Parathyroid adenoma (tissue), 2 donors: ENCODE measurements at regions not wholly inside any gene's neighbourhood (a gene's known extent, or its start where the extent isn't known, plus 50 kb on each side); places are given as distances from the start of the nearest gene placed in this dataset.

ENCODE experiments used
- H2AFZ ChIP-seq: fragments of 300-600 bp; sonication (generic); one replicate; pipeline ENCODE4 v1.7.0; 2017; ENCODE audit warnings: antibody characterized with exemption, mild to moderate bottlenecking
- H3K27ac ChIP-seq: fragments of 300-600 bp; sonication (generic); one replicate; pipeline ENCODE4 v1.7.0; 2017
- H3K27me3 ChIP-seq: fragments of 300-600 bp; sonication (generic); one replicate; pipeline ENCODE4 v1.7.0; 2017; ENCODE audit warnings: low read length; ENCODE audit not compliant: control insufficient read depth, insufficient read depth
- H3K36me3 ChIP-seq: fragments of 300-600 bp; sonication (generic); one replicate; pipeline ENCODE4 v1.7.0; 2017; ENCODE audit warnings: low read length; ENCODE audit not compliant: control insufficient read depth, insufficient read depth
- H3K4me1 ChIP-seq: fragments of 300-600 bp; sonication (generic); one replicate; pipeline ENCODE4 v1.7.0; 2017; ENCODE audit warnings: control low read depth
- H3K4me2 ChIP-seq: fragments of 300-600 bp; sonication (generic); one replicate; pipeline ENCODE4 v1.7.0; 2017; ENCODE audit warnings: low read length
- H3K4me3 ChIP-seq: fragments of 300-600 bp; sonication (generic); one replicate; pipeline ENCODE4 v1.7.0; 2017; ENCODE audit warnings: low read depth, low read length
- H3K79me2 ChIP-seq: fragments of 300-600 bp; sonication (generic); one replicate; pipeline ENCODE4 v1.7.0; 2017; ENCODE audit warnings: control low read depth
- H3K9ac ChIP-seq: fragments of 300-600 bp; sonication (generic); one replicate; pipeline ENCODE4 v1.7.0; 2017; ENCODE audit warnings: mild to moderate bottlenecking
- H3K9me3 ChIP-seq: fragments of 300-600 bp; sonication (generic); one replicate; pipeline ENCODE4 v1.7.0; 2017; ENCODE audit warnings: low read length; ENCODE audit not compliant: control insufficient read depth
- TF ChIP-seq, protein P1 (sequence below): fragments of 300-600 bp; sonication (generic); IDR thresholded peaks from one replicate; pipeline ENCODE4 v1.7.0; 2017; ENCODE audit warnings: antibody characterized with exemption, mild to moderate bottlenecking
- donor health status: primary hyperparathyroidism.

GRCh38 chr3:78015856-78016255, 976.0 kb downstream of the ROBO2 start:
- no peaks in the 10 kb centered on the region for H3K4me1 ChIP-seq
- H3K36me3 ChIP-seq = no peaks in the 10 kb centered on the region
- no peaks in the 10 kb centered on the region for H3K27me3 ChIP-seq
- no peak overlapping the region for H3K4me2 ChIP-seq
- H3K79me2 ChIP-seq = no peaks in the 10 kb centered on the region
- H3K9ac ChIP-seq = no peak overlapping the region
- H3K9me3 ChIP-seq = no peaks in the 10 kb centered on the region
- H3K27ac ChIP-seq = no peak overlapping the region
- H2AFZ ChIP-seq = no peak overlapping the region
- no peak overlapping the region for H3K4me3 ChIP-seq
- TF ChIP-seq, protein P1, sequence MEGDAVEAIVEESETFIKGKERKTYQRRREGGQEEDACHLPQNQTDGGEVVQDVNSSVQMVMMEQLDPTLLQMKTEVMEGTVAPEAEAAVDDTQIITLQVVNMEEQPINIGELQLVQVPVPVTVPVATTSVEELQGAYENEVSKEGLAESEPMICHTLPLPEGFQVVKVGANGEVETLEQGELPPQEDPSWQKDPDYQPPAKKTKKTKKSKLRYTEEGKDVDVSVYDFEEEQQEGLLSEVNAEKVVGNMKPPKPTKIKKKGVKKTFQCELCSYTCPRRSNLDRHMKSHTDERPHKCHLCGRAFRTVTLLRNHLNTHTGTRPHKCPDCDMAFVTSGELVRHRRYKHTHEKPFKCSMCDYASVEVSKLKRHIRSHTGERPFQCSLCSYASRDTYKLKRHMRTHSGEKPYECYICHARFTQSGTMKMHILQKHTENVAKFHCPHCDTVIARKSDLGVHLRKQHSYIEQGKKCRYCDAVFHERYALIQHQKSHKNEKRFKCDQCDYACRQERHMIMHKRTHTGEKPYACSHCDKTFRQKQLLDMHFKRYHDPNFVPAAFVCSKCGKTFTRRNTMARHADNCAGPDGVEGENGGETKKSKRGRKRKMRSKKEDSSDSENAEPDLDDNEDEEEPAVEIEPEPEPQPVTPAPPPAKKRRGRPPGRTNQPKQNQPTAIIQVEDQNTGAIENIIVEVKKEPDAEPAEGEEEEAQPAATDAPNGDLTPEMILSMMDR = no peak

- H3K27me3 ChIP-seq = no peaks in the 10 kb centered on the region
- H3K9me3 ChIP-seq = no peaks in the 10 kb centered on the region
- no peaks in the 10 kb centered on the region for H3K4me1 ChIP-seq
- H3K4me2 ChIP-seq = no peak overlapping the region
- H2AFZ ChIP-seq = no peak overlapping the region
- no peak overlapping the region for H3K4me3 ChIP-seq
- no peak overlapping the region for H3K27ac ChIP-seq
- TF ChIP-seq, protein P1 = no peak
- H3K9ac ChIP-seq = no peak overlapping the region
- H3K36me3 ChIP-seq = no peaks in the 10 kb centered on the region
- no peaks in the 10 kb centered on the region for H3K79me2 ChIP-seq
These were observed 981.8 kb downstream of the ROBO2 start for GRCh38 chr3:78021710-78022109.

- Histone ChIP-seq H3K9me3 (no peaks in the 10 kb centered on the region), H3K27me3 (no peaks in the 10 kb centered on the region), H3K79me2 (no peaks in the 10 kb centered on the region), H3K36me3 (no peaks in the 10 kb centered on the region), H2AFZ (no peak overlapping the region), H3K9ac (no peak overlapping the region), H3K4me3 (no peak overlapping the region), H3K4me1 (no peaks in the 10 kb centered on the region), H3K27ac (no peak overlapping the region), H3K4me2 (no peak overlapping the region)
- TF ChIP-seq, protein P1 = no peak
These were observed 982.3 kb downstream of the ROBO2 start for GRCh38 chr3:78022232-78022631.

DNA sequence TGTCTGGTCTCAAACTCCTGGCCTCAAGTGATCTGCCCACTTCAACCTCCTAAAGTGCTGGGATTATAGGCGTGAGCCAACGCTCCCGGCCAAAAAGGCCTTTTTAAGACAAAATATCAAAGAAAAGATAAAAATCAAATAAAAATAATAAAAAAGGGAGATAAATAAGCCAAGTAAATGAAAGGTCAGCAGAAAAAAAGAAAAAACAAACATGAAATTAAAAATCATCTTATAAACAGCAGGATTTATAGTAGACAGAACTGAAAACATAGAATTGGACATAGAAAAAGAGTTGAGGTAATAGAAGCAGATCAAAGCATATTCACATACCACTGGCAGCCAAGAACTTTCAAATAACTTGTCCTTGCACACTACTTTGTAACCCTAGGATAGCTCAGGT, 983.4 kb downstream of the ROBO2 start:
- no peak overlapping the region for H3K27ac ChIP-seq
- no peaks in the 10 kb centered on the region for H3K4me1 ChIP-seq
- no peaks in the 10 kb centered on the region for H3K36me3 ChIP-seq
- no peak overlapping the region for H3K9ac ChIP-seq
- H3K4me2 ChIP-seq = no peak overlapping the region
- H3K9me3 ChIP-seq = no peaks in the 10 kb centered on the region
- TF ChIP-seq, protein P1 = no peak
- H3K79me2 ChIP-seq = no peaks in the 10 kb centered on the region
- no peak overlapping the region for H3K4me3 ChIP-seq
- no peaks in the 10 kb centered on the region for H3K27me3 ChIP-seq
- H2AFZ ChIP-seq = no peak overlapping the region

DNA sequence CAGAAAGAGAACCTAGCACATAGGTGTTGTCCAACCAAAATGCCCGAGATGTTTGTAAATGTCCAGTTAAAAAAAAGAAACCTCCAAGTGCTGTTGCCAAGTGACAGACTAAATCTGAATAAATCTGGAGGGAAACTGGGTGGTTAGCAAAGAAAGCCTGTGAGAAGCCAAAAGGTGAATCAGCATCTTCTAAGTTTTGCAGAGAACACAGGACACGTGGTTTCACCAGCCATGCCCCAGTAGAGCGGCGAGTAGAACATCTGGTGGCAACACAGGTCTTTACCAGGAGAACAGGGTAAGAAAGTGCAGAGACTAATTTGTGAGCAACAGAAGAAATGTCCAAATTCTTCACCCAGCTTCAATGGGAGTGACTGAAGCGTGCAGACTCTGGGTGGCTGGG, 986.0 kb downstream of the ROBO2 start:
- Histone ChIP-seq H2AFZ (no peak overlapping the region), H3K9me3 (no peaks in the 10 kb centered on the region), H3K4me3 (no peak overlapping the region), H3K27ac (no peak overlapping the region), H3K4me1 (no peaks in the 10 kb centered on the region), H3K4me2 (no peak overlapping the region), H3K9ac (no peak overlapping the region), H3K27me3 (no peaks in the 10 kb centered on the region), H3K36me3 (no peaks in the 10 kb centered on the region), H3K79me2 (no peaks in the 10 kb centered on the region)
- TF ChIP-seq, protein P1 = no peak
